ENCODE measurements at regions not wholly inside any gene's neighbourhood (a gene's known extent, or its start where the extent isn't known, plus 50 kb on each side); places are given as distances from the start of the nearest gene placed in this dataset.

DNA sequence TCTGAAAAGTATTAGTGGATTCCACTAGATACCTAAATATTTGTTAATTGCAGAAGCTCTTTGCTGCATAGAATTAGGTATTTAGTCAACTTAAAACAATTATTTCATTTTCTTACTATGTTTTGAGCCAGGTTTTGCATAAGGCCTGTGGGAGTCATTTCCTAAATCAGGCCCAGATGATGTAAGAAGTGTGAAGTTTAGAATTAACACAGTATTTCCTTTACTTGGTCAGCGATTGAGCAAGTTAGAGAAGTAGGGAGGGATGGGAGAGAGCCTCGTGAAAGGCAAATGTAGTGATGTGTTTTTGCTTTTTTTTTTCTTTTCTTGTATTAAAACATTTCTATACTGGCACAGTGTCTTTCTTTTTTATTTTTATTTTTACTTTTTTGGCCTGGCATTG, 711.1 kb downstream of the HDGFL1 start:
- TF ChIP-seq MXI1 (IDR thresholded peaks at IDR 0.05; ENCODE audit: borderline replicate concordance, low read depth, low read length) = no peak
- TF ChIP-seq MAFK (IDR thresholded peaks at IDR 0.05; ENCODE audit: low read depth, low read length) = no peak
- no peak for TF ChIP-seq POLR2A (IDR thresholded peaks at IDR 0.05; ENCODE audit: low read depth, low read length)
- TF ChIP-seq, protein P1, sequence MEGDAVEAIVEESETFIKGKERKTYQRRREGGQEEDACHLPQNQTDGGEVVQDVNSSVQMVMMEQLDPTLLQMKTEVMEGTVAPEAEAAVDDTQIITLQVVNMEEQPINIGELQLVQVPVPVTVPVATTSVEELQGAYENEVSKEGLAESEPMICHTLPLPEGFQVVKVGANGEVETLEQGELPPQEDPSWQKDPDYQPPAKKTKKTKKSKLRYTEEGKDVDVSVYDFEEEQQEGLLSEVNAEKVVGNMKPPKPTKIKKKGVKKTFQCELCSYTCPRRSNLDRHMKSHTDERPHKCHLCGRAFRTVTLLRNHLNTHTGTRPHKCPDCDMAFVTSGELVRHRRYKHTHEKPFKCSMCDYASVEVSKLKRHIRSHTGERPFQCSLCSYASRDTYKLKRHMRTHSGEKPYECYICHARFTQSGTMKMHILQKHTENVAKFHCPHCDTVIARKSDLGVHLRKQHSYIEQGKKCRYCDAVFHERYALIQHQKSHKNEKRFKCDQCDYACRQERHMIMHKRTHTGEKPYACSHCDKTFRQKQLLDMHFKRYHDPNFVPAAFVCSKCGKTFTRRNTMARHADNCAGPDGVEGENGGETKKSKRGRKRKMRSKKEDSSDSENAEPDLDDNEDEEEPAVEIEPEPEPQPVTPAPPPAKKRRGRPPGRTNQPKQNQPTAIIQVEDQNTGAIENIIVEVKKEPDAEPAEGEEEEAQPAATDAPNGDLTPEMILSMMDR (conservative IDR thresholded peaks at IDR 0.05; ENCODE audit: low read depth, low read length) = no peak
- TF ChIP-seq CHD1 (IDR thresholded peaks at IDR 0.05; ENCODE audit: low read depth, low read length) = no peak
- TF ChIP-seq, protein P2, sequence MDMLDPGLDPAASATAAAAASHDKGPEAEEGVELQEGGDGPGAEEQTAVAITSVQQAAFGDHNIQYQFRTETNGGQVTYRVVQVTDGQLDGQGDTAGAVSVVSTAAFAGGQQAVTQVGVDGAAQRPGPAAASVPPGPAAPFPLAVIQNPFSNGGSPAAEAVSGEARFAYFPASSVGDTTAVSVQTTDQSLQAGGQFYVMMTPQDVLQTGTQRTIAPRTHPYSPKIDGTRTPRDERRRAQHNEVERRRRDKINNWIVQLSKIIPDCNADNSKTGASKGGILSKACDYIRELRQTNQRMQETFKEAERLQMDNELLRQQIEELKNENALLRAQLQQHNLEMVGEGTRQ (IDR thresholded peaks at IDR 0.05; ENCODE audit: low read depth, low read length) = no peak
- no peak for TF ChIP-seq RFX5 (IDR thresholded peaks at IDR 0.05; ENCODE audit: low read depth, low read length)
- TF ChIP-seq CEBPB (IDR thresholded peaks at IDR 0.05; ENCODE audit: low read depth, low read length) = no peak
- TF ChIP-seq RAD21 (IDR thresholded peaks at IDR 0.05; ENCODE audit: low read length) = no peak
- TF ChIP-seq MAZ (IDR thresholded peaks at IDR 0.05; ENCODE audit: borderline replicate concordance, low read depth, low read length) = no peak
